HG02840 (cell line): ENCODE measurements at regions not wholly inside any gene's neighbourhood (a gene's known extent, or its start where the extent isn't known, plus 50 kb on each side); places are given as distances from the start of the nearest gene placed in this dataset.
"Not testable (repeated sequence)": the region's sequence is repeated elsewhere in the genome, so short reads cannot be mapped to it uniquely, and the experiment has no call there.

Source experiments
- ATAC-seq: cut with Tn5 transposase; IDR thresholded peaks from one replicate; pipeline ENCODE4 v1.9.1; 2021; ENCODE audit warnings: mild to moderate bottlenecking, moderate library complexity, moderate number of reproducible peaks; ENCODE audit not compliant: unreplicated experiment, low FRiP score

DNA sequence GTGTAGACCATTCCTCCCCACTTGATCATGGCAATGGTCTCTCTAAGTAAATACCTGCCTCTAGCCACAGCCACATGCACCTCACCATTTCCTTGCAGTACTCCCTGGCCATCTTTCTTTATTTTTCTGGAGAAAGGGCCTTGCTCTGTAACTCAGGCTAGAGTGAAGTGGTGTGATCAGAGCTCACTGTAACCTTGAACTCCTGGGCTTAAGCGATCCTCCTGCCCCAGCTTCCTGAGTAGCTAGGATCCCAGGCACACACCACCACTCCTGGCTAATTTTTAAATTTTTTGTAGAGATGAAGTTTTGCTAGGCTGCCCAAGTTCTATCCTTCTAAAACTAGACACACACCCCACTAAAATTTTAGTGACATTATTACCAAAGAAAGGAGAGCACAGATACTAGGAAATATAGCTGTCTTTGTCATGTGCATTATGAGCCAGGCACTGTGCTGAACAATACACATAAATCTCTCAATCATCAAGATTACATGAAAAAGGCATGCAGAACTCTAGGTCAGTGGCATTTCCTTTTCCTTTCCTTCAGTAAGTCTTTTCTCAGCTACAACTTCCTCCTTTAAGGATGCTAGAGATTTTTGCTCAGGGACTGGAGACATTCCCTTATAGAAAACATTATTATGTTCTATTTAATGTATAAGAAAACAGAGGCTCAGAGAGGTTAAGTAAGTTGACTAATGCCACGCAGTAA is 95.0 kb upstream of the SERBP1 start:
- ATAC-seq, result no peak

DNA sequence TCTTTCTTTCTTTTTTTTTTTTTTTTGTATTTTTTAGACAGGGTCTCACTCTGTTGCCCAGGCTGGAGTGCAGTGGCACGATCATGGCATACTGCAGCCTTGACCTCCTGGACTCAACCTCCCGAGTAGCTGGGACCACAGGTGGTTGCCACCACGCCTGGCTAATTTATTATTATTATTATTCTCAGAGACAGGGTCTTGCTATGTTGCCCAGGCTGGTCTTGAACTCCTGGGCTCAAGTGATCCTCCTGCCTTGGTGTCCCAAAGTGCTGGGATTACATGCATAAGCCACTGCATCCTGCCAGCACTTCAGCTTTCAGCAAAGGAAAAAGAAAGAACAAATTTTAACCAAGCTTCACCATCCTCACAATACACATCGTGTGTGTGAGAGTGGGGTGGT is 97.9 kb upstream of the SERBP1 start:
- no peak for ATAC-seq

DNA sequence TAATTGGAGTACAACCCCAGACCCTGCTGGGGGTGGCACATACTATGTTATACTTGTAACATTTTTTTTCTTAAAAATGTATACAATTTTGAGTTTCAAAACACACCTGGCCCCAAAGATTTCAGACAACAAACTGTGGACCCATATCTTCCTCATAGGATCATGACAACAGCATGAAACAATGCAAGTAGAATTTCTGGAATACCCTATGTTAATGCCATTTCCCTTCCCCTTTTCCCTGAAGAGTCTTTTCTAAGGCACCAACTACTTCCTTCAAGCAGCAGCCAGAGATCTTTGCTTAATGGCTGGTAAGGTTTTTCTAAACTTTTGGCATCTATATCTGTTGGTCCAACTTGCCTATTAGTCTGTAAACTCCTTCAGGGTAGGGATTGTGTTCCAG is 99.9 kb upstream of the SERBP1 start:
- ATAC-seq, result no peak

DNA sequence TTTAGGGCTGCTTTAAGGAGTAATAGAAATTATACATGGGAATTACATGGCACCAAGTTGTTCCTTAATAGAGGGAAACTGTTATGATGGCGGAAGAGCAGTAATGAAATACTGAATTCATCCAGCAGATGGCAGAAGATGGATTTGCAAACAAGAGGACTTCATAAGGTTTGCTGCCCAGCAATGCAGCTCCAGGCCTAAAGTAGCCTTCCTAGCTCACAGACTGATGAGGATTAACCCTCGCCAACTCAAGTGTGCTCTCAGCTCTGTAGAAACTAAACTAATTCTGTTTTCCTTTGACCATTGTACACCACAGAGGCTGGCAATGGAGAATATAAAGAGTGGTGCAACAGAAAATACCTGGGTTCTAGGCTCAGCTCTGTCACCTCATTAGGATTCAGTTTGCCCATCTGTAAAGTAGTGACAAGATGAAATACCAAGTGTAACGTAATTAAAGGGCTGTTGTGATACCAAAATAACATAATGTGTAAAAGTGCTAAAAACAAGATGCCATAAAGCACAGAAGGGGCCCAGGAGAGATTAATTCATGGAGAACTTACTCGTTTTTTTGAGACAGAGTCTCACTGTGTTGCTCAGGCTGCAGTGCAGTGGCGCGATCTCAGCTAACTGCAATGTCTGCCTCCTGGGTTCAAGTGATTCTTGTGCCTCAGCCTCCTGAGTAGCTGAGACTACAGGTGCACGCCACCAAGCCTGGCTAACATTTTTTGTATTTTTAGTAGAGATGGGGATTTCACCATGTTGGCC is 102.4 kb upstream of the SERBP1 start:
- no peak for ATAC-seq

DNA sequence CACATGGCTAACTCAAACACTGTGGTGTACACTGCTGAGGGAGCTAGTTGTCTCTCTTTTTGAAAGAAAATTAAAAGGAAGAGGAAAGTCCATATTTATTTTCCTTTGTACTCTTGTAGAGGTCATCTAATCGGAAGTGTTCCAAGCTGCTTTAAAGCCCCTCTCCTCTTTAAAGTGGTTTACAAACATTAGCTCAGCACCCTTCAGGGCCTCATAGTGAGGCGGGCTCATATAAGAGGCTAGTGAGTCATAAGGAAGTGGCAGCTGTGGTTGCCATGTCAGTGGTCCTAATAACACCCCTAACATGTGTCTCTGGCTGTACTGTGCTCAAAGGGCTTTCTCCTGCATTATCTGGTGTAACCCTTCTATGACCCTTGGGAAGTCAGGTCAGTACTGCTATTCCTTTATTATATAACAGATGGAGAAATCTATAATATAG is 104.4 kb upstream of the SERBP1 start:
- ATAC-seq, result no peak

DNA sequence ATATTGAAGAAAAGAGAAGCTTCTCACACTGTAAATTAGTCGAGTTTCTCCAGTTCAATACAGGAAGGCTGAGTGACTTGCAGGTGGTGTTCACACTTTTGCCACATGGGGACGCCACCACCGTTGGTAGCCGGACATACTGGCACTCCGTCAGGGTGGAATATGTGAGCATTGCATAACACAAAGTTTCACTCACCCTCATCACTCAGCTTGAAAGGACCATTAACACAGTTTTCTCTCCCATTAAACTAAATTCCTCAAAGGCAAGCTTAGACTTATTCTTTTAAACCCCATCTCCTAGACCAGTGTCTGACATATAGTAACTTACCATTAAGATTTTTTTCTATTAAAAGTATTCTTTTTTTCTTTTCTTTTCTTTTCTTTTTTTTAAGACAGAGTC is 105.3 kb upstream of the SERBP1 start:
- ATAC-seq, result no peak

DNA sequence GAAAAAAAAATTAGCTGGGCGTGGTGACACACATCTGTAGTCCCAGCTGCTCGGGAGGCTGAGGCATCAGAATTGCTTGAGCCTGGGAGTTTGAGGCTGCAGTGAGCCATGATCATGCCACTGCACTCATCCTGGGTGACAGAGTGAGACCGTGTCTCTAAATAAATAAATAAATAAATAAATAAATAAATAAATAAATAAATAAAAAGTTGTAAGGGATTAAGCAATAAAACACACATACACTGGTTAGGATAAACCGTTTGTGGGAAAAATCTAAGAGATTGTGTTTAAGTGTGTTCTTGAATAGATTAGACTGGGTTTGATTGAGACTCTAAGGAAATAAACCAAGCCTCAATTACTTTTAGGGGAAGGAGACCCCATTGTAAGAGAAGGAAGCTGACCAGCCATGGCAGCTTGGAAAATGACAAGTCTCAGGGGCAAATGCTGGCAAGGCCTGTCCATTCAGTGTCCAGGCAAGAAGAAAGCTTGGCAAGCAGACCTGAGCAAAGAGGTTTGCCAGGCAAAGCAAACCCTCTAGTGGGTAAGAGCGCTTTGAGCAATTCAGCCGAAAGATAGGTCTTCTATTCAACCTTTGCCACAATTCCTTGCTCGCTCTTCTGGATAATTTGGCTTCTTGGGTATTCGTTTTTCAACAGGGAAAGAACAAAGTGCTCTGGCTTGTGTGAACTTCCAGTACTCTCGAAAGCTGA is 106.9 kb upstream of the SERBP1 start:
- ATAC-seq, result no peak

DNA sequence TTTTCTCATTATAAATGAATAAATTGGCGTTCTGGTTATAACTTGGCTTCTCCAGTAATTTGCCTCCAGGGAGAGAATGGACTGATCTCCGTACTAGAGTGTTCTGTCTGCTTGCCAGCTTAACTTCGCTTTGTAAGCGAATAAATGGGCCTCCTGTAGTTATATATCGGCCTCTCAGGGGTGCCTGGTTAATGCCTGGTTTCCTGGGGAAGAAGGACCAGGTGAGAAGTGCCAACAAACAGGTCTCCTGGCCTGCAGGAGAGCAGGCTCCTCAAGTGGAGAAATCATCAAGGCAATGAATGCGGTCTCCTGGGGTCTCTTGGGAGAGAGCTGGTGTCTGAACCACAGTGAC is 107.4 kb upstream of the SERBP1 start:
- ATAC-seq, result no peak

DNA sequence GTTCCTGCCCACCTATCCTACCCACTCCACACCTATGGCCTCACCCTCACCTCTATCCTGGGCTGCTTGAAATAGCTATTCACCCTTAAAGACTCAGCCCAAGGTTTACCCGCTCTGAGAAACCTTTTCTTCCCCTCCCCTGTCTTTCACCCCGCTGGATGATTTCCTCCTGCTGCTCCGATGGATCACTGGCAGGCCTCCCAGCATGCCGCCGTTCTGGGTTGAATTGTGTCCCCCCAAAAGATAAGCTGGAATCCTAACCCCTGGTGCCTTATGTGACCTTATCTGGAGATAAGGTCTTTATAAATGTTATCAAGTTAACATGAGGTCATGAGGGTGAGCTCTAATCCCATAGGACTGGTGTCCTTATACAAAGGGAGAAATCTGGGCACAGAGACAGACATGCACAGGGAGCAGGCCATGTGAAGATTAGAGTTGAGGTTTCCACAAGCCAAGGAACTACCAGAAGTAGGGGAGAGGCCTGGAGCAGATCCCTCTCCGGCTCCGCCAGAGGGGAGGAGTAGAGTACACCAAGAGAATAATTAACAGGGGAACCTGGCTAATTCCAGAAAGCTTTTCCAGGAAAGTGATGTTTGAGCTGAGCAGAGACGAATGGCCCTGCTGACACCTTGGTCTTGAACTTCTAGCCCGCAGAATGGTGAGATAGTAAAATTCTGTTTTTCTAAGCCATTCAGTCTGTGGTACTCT is 110.0 kb upstream of the SERBP1 start:
- ATAC-seq, result no peak

DNA sequence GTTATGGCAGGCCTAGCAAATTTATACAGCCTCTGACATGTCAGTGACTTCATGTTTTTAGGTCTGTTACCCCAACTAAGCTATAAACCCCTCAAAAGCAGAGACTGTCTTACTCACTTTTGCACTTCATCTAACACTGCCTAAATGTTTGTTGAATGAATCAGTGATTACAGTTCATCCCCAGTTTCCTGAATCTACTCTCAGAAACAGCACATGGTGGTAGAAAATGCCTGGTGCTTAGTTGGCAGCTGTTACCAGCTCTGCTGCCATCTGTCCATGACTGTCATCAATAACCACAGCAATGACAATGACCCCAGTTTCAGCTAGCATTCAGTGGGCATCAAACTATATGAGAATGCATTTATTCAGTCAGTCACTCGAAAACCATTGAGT is 110.5 kb upstream of the SERBP1 start:
- no peak for ATAC-seq

DNA sequence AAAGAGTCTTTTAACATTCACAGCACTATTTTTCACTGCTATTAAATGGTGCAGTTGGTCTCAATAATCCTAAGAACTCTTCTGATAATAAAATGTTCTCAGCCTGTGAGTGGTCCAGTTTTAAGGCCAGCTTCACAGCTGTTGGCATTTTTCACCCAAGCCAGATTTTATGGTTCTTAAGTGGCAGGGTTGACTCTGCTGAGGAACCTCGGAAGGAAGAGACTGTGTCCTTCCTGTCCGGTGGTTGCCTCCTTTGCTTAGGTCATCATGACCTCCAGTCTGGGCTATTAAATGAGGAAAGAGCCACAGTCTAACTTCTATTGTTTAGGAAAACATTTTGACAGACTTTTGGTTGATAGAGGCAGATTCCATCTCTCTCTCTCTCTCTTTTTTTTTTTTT is 112.5 kb upstream of the SERBP1 start:
- no peak for ATAC-seq

DNA sequence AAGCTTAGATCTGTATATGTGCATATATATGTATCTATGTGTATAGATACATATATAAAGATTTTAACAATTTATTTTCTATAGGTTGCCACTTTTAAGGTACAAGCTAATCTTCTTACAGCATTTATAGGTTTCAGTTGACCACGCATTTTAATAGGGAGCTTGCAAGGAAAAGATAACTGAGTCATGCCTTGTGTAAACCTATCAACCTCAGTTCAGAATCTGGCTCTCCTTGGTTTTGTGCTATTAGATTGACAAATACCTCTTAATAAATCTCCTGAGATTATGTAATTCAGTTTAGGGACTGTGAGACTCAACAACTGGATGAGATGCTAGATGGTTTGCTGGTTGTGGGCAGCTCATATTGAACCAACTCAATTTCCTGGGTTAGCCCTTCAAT is 114.7 kb upstream of the SERBP1 start:
- no peak for ATAC-seq

DNA sequence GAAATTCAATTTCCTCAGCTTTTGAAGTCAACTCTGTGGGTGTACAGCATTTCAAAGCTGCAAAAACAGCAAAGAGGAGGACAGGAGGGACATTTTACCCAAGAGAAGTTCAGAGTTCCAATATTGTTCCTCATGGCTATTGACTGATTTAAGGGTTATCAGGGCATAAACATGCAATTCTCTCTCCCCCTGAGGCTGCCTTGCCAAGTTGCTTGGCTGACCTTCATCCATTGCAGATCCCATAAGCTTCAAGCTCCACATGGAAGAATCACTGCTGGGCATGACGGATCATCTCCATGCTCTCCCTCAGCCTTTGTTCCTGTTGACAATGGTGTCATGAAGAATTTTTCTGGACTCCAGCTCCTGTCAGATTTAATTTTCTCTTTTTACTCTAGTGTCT is 115.2 kb upstream of the SERBP1 start:
- ATAC-seq, result no peak

DNA sequence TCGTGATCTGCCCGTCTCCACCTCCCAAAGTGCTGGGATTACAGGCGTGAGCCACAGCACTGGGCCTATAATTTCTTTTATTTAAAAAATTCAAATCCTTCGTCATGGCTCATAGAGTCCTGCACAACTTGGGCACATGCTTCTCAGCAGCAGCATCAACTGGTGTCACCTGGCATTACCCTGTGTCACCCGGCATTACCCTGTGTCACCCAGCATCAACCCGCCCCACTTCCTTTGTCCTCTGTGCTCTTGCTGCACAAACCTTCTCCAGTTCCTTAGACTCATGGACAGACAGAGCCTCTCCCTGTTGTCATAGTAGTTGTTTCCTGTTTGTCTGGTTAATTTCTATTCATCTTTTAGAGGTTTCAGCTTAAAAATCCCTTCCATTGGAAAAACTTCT is 121.2 kb upstream of the SERBP1 start:
- ATAC-seq, result no peak

DNA sequence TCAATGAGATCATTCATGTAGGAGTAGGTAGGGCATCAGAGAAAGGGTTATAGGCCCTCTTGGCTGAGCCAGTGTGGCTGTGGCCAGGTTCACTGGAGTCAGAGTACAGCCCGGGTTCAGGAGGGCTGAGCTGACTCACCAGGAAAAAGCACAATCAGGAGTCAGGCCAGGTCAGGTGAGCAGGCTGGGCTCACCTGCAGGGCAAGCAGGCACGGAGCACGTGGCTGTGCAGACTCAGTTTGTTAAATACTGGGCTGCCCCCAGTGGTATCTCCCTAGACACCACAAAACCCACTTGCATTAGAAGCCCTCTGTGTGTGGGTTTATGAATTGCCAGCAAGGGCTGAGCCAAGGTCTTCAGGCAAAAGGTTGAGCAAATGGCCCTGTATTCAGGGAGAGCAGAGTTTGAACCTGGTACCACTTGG is 122.1 kb upstream of the SERBP1 start:
- ATAC-seq, result no peak

DNA sequence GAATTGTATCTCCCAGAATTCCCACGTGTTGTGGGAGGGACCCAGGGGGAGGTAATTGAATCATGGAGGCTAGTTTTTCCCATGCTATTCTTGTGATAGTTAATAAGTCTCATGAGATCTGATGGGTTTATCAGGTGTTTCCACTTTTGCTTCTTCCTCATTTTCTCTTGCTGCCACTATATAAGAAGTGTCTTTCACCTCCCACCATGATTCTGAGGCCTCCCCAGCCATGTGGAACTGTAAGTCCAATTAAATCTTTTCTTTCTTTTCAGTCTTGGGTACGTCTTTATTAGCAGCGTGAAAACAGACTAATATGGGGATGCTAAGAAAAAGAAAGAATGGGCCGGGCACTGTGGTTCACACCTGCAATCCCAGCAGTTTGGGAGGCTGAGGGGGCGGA is 124.0 kb upstream of the SERBP1 start:
- not testable (repeated sequence) for ATAC-seq

DNA sequence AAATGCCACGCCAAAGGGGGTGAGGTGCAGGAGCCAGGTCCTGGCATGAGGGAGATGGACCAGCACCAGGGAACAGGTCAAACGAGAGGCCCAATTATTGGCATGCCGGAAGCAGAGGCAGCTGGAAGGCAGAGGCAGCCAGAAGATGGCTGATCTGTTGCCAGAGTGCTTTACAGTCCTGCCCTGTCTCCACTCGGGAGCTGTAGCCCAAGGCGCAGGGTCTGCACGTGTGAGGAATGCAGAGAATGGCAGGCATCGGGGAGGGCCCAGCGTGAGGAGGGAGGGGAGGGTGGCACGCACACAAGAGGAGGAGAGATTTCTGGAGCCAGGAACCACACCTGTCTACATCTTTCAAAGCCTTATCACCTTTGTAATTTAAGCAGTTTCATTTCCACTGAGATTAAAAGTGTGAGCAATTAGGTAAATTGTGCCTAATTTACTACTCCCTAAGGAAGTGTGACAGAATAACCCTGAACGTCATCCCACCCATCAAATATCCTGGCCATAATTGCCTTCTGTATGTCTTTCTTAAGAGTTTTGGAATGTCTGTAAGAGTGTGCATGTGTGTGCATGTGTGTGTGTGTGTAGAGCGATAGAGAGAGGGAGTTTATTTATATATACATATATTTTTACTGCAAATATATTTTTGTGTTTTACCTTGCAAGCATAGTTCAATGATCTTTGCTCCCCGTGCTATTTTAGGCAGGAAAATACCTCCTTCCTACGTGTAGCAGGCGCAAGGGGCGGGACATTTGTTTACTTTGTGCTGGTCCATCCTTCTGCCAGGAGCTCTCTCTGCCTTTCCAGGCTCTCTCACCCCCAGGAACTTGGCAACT is 125.5 kb upstream of the SERBP1 start:
- no peak for ATAC-seq

DNA sequence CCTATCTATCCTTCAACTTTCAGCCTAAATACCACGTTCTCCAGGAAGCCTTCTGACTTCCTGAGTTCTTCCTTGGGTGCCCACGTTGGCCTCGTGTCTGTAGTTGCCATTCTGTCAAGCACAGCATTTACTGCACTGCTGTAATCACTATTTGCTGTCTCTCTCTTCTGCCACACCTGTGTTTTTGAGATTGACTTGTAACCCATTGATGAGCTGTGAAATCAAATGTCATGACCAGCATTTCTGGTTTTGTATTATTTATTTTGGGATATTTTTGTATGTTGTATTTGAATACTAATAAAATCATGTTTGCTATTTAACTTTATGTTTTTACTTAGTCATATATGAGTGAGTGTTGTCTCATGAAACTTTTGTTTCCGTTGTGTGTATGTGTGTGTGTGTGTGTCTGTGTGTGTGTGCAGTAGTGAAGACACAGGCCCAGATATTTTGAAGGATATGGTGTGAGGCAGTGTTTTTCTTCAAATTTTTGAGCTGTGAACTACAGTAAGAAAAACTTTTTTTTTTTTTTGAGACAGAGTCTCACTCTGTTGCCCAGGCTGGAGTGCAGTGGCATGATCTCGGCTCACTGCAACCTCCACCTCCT is 126.2 kb upstream of the SERBP1 start:
- no peak for ATAC-seq

DNA sequence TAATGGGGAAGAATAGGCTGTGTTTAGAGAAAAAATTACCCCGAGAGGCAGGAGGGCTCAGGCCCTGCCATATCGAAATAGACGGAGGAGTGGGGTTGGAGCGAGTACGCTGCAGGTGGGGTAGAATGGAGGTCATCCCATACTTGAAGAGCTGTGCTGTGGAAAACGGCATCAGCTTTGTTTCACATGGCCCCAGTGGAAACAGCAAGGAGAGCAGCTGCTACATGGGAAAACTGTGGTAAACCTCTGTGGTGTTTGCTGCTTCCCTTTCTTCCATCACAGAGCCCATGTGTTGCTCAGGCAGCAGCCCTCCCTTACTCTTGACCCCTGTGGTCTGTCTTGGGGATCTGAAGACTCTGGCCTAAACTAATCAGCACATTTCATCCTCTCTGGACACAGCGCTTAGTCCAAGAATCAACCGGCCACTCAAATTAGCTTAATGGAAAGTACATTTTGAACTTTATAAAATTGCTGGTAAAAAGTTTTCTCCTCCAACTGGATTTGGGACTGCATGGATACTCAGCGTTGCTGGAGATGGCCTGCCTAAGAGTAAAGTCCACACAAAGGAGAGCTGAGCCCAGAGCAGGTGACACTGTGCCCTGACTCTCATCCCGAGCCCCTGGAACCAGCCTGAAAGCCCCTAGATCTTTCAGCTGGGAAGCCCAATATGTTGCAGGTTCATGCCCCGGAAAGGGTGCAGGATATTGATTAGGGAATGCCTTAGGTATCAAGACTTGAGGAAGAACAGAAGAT is 127.1 kb upstream of the GADD45A start:
- ATAC-seq, result no peak
